H1 (cell line): ENCODE measurements at regions not wholly inside any gene's neighbourhood (a gene's known extent, or its start where the extent isn't known, plus 50 kb on each side); places are given as distances from the start of the nearest gene placed in this dataset.

ENCODE experiments used
- BRCA1 ChIP-seq: IDR thresholded peaks from 2 replicates; pipeline ENCODE4 v1.6.1; 2012; ENCODE audit warnings: low read depth, low read length, improper control_type of control experiment
- SP2 ChIP-seq: IDR thresholded peaks from 2 replicates; pipeline ENCODE4 v1.6.1; 2012; ENCODE audit warnings: mild to moderate bottlenecking, low read length, inconsistent platforms

GRCh38 chr1:88488237-88488636 is 195.8 kb upstream of the PKN2 start (continued):
- TF ChIP-seq SP2: no peak
- no peak for TF ChIP-seq BRCA1
